OCI-LY7 (cell line): ENCODE measurements at regions not wholly inside any gene's neighbourhood (a gene's known extent, or its start where the extent isn't known, plus 50 kb on each side); places are given as distances from the start of the nearest gene placed in this dataset.
"Not testable (repeated sequence)": the region's sequence is repeated elsewhere in the genome, so short reads cannot be mapped to it uniquely, and the experiment has no call there.

Source experiments
- CTCF ChIP-seq: fragments of 200-600 bp; sonication (generic); conservative IDR thresholded peaks from 2 replicates; pipeline ENCODE4 v1.5.1; 2014; ENCODE audit warnings: mild to moderate bottlenecking, antibody characterized with exemption, low read length, moderate library complexity, mixed read lengths
- EZH2phosphoT487 ChIP-seq: fragments of 200-600 bp; sonication (generic); IDR thresholded peaks from 2 replicates; pipeline ENCODE4 v1.6.1; 2018; ENCODE audit warnings: low read depth, borderline replicate concordance, mild to moderate bottlenecking, mixed run types, antibody characterized with exemption, low read length, moderate library complexity, mixed read lengths

DNA sequence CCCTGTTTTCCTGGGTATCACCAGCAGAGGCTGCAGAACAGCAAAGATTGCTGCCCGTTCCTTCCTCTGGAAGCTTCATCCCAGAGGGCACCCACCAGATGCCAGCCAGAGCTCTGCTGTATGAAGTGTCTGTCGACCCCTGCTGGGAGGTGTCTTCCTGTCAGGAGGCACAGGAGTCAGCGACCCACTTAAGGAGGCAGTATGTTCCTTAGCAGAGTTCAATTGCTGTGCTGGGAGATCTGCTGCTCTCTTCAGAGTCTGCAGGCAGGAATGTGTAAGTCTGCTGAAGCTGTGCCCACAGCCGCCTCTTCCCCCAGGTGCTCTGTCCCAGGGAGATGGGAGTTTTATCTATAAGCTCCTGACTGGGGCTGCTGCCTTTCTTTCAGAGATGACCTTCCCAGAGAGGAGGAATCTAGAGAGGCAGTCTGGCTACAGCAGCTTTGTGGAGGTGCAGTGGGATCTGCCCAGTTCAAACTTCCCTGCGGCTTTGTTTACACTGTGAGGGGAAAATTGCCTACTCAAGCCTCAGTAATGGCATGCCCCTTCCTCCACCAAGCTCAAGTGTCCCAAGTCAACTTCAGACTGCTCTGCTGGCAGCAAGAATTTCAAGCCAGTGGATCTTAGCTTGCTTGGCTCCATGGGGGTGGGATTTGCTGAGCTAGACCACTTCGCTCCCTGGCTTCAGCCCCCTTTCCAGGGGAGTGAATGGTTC, 100.6 kb downstream of the TMEM168 start:
- not testable (repeated sequence) for TF ChIP-seq CTCF, EZH2phosphoT487
